Stomach (tissue), 4 donors: ENCODE measurements at regions not wholly inside any gene's neighbourhood (a gene's known extent, or its start where the extent isn't known, plus 50 kb on each side); places are given as distances from the start of the nearest gene placed in this dataset.

Experiments
- CTCF ChIP-seq, 7 experiments: fragments of 450-650 bp in 4 of 7; fragments of 200-600 bp in 3 of 7; sonication (generic) in 3 of 7; IDR thresholded peaks; one replicate each; pipeline ENCODE4 v1.5.1; 2016 to 2019; ENCODE audit warnings: antibody characterized with exemption in 7 of 7, control low read depth in 2 of 7, mild to moderate bottlenecking in 1 of 7
- EP300 ChIP-seq: sonication (generic); formaldehyde crosslinking; IDR thresholded peaks from one replicate; pipeline ENCODE4 v1.6.1; 2017; ENCODE audit warnings: antibody characterized with exemption
- POLR2A ChIP-seq, 4 donors: fragments of 450-650 bp; IDR thresholded peaks; one replicate each; pipeline ENCODE4 v1.6.1; 2016; ENCODE audit warnings: antibody characterized with exemption in 4 of 4, control low read depth in 2 of 4, mild to moderate bottlenecking in 1 of 4, moderate library complexity in 1 of 4
- POLR2AphosphoS5 ChIP-seq, 3 donors: sonication (generic); formaldehyde crosslinking; IDR thresholded peaks; one replicate each; pipeline ENCODE4 v1.6.1; 2016; ENCODE audit warnings: antibody characterized with exemption in 3 of 3

GRCh38 chr1:61005614-61006580 lies 76.5 kb upstream of the NFIA start:
- TF ChIP-seq POLR2A (IDR thresholded peaks at IDR 0.05) (no peak), EP300 (no peak), POLR2AphosphoS5 (IDR thresholded peaks at IDR 0.05) (no peak), CTCF (IDR thresholded peaks at IDR 0.05) (no peak)
